Common myeloid progenitor, CD34-positive (primary cell): ENCODE measurements at regions not wholly inside any gene's neighbourhood (a gene's known extent, or its start where the extent isn't known, plus 50 kb on each side); places are given as distances from the start of the nearest gene placed in this dataset.
"Not testable (repeated sequence)": the region's sequence is repeated elsewhere in the genome, so short reads cannot be mapped to it uniquely, and the experiment has no call there.

Experiments
- CTCF ChIA-PET: fragments of 350-600 bp; sonication (Branson Sonifier 250); formaldehyde crosslinking; loops from one replicate; lab custom pipeline; 2021; ENCODE audit warnings: antibody characterized with exemption; lab: Charles Lee
- POLR2A ChIA-PET: fragments of 350-600 bp; sonication (Branson Sonifier 250); formaldehyde crosslinking; loops from one replicate; lab custom pipeline; 2021; ENCODE audit warnings: antibody characterized with exemption; lab: Charles Lee
- DNase-seq, 3 donors: peaks; one replicate each; pipeline versions ENCODE4 v3.0.0 to v3.0.0-alpha.2; 2013
- H3K27ac ChIP-seq, 2 experiments: 1 replicate in 1 of 2; 2 replicates in 1 of 2; pipeline ENCODE4 v1.7.0; 2013; ENCODE audit warnings: inconsistent platforms in 2 of 2, low read length in 2 of 2, mild to moderate bottlenecking in 2 of 2, low read depth in 1 of 2, moderate library complexity in 1 of 2; ENCODE audit not compliant: severe bottlenecking in 2 of 2, insufficient read depth in 1 of 2, poor library complexity in 1 of 2
- H3K27me3 ChIP-seq, 5 experiments: replicated peaks in 2 of 5; 1 replicate in 3 of 5; 2 replicates in 2 of 5; pipeline versions ENCODE4 v1.6.1 to v1.7.0; 2013; ENCODE audit warnings: low read length in 4 of 5, mild to moderate bottlenecking in 2 of 5, moderate library complexity in 2 of 5, inconsistent platforms in 1 of 5; ENCODE audit not compliant: insufficient read depth in 5 of 5, control insufficient read depth in 4 of 5
- H3K36me3 ChIP-seq, 4 experiments: 1 replicate in 2 of 4; 2 replicates in 2 of 4; pipeline versions ENCODE4 v1.6.1 to v1.7.0; 2013; ENCODE audit warnings: low read length in 3 of 4, control low read depth in 1 of 4, mild to moderate bottlenecking in 1 of 4; ENCODE audit not compliant: control insufficient read depth in 4 of 4, insufficient read depth in 4 of 4
- H3K4me1 ChIP-seq, 4 experiments: 1 replicate in 3 of 4; 2 replicates in 1 of 4; pipeline versions ENCODE4 v1.6.1 to v1.7.1; 2013; ENCODE audit warnings: low read length in 3 of 4, mild to moderate bottlenecking in 3 of 4, control low read depth in 1 of 4, inconsistent platforms in 1 of 4, moderate library complexity in 1 of 4; ENCODE audit not compliant: control insufficient read depth in 4 of 4, insufficient read depth in 4 of 4; ENCODE audit errors: control extremely low read depth in 1 of 4
- H3K4me3 ChIP-seq, 7 experiments: 1 replicate in 4 of 7; 2 replicates in 3 of 7; pipeline versions ENCODE4 v1.5.1 to v1.7.0; 2013; ENCODE audit warnings: mild to moderate bottlenecking in 7 of 7, low read length in 6 of 7, moderate library complexity in 6 of 7, inconsistent platforms in 2 of 7, low read depth in 2 of 7, control low read depth in 1 of 7; ENCODE audit not compliant: insufficient read depth in 4 of 7, control insufficient read depth in 1 of 7; ENCODE audit errors: extremely low read depth in 1 of 7
- H3K9me3 ChIP-seq, 5 experiments: 1 replicate in 4 of 5; 2 replicates in 1 of 5; pipeline versions ENCODE4 v1.6.1 to v1.7.1; 2013; ENCODE audit warnings: low read length in 4 of 5, mild to moderate bottlenecking in 2 of 5, inconsistent platforms in 1 of 5, low read depth in 1 of 5, moderate library complexity in 1 of 5; ENCODE audit not compliant: control insufficient read depth in 4 of 5, insufficient read depth in 2 of 5; ENCODE audit errors: control extremely low read depth in 1 of 5
- WGBS: methylation state at CpG from one replicate; pipeline ENCODE4 v1.1.5; 2013; ENCODE audit not compliant: insufficient coverage; 5-methylcytosine and 5-hydroxymethylcytosine counted together

DNA sequence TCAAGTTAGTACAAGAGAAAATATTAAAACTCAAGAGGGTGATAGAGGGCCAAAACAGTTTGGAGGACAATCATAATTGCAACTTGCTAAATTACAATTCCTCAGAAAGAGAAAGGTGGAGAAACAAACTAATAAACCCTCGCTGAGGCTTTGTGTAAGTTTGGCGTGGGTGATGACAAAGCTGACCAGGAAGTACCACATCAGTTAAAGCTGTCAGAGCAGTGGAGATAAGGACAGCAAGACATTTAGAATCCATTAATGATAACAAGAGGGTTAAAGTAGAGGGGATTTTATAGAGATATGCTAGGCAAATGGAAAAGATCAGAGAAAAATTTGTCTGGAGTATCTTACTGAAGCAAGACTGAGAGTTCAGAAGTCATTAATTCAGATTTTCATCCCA, 334.4 kb downstream of the TFAP2B start:
- no peak overlapping the region for H3K4me3 ChIP-seq
- no peak for DNase-seq
- H3K36me3 ChIP-seq = no peaks in the 10 kb centered on the region
- peaks cover 0 to 3% (median 0%) of the 10 kb centered on the region in 5 experiments for H3K27me3 ChIP-seq
- H3K4me1 ChIP-seq = no peaks in the 10 kb centered on the region
- CTCF ChIA-PET = no interaction called here
- no peak overlapping the region for H3K27ac ChIP-seq
- WGBS = 43% methylated on average over 2 of the region's 2 CpGs
- POLR2A ChIA-PET = no interaction called here
- no peaks in the 10 kb centered on the region for H3K9me3 ChIP-seq

- H3K4me1 ChIP-seq, H3K27me3 ChIP-seq, H3K4me3 ChIP-seq, CTCF ChIA-PET, H3K9me3 ChIP-seq, H3K36me3 ChIP-seq, H3K27ac ChIP-seq, POLR2A ChIA-PET, DNase-seq: not testable (repeated sequence)
- no CpG with 5 or more reads among the region's 1 CpG for WGBS
Observed at GRCh38 chr6:51154925-51155324, 336.3 kb downstream of the TFAP2B start.

- H3K27me3 ChIP-seq, H3K9me3 ChIP-seq, H3K4me3 ChIP-seq, H3K27ac ChIP-seq, CTCF ChIA-PET, H3K4me1 ChIP-seq, POLR2A ChIA-PET, DNase-seq, H3K36me3 ChIP-seq: not testable (repeated sequence)
- no CpG with 5 or more reads among the region's 1 CpG for WGBS
Observed at GRCh38 chr6:51159260-51159659, 340.6 kb downstream of the TFAP2B start.

GRCh38 chr6:51161752-51162151, 343.1 kb downstream of the TFAP2B start:
- CTCF ChIA-PET = no interaction called here
- DNase-seq = no peak
- no peaks in the 10 kb centered on the region for H3K4me1 ChIP-seq
- POLR2A ChIA-PET = no interaction called here
- no peaks in the 10 kb centered on the region for H3K36me3 ChIP-seq
- no peak overlapping the region for H3K27ac ChIP-seq
- H3K4me3 ChIP-seq = no peak overlapping the region
- H3K9me3 ChIP-seq = peaks cover 0 to 1% (median 0%) of the 10 kb centered on the region in 5 experiments
- no peaks in the 10 kb centered on the region for H3K27me3 ChIP-seq

- Histone ChIP-seq H3K9me3 (peaks cover 0 to 1% (median 0%) of the 10 kb centered on the region in 5 experiments), H3K36me3 (no peaks in the 10 kb centered on the region), H3K27me3 (no peaks in the 10 kb centered on the region), H3K4me3 (no peak overlapping the region), H3K27ac (no peak overlapping the region), H3K4me1 (no peaks in the 10 kb centered on the region)
- WGBS = 100% methylated on average over 1 of the region's 6 CpGs
- DNase-seq = no peak
- ChIA-PET POLR2A (no interaction called here), CTCF (no interaction called here)
Observed at GRCh38 chr6:51163843-51164529, 345.3 kb downstream of the TFAP2B start.

GRCh38 chr6:51166914-51167313, 348.2 kb downstream of the TFAP2B start:
- H3K4me3 ChIP-seq = no peak overlapping the region
- H3K27ac ChIP-seq = no peak overlapping the region
- no peaks in the 10 kb centered on the region for H3K36me3 ChIP-seq
- no CpG with 5 or more reads among the region's 1 CpG for WGBS
- ChIA-PET CTCF (interaction anchor here (0.7 kb wide), 1 partner anchor 18 kb away, joined by 3 read pairs; no protein-coding TSS in a partner anchor), POLR2A (no interaction called here)
- no peaks in the 10 kb centered on the region for H3K27me3 ChIP-seq
- peaks cover 0 to 1% (median 0%) of the 10 kb centered on the region in 5 experiments for H3K9me3 ChIP-seq
- peak in 1 of 3 donors; percentile 19 for DNase-seq
- H3K4me1 ChIP-seq = no peaks in the 10 kb centered on the region

- no CpG with 5 or more reads among the region's 1 CpG for WGBS
- POLR2A ChIA-PET = no interaction called here
- Histone ChIP-seq H3K4me1 (no peaks in the 10 kb centered on the region), H3K4me3 (no peak overlapping the region), H3K9me3 (peaks cover 0 to 1% (median 0%) of the 10 kb centered on the region in 5 experiments), H3K27me3 (no peaks in the 10 kb centered on the region), H3K27ac (no peak overlapping the region), H3K36me3 (no peaks in the 10 kb centered on the region)
- CTCF ChIA-PET = no interaction called here
- DNase-seq = no peak
Observed at GRCh38 chr6:51167468-51167867, 348.8 kb downstream of the TFAP2B start.
